GM12891 (cell line): ENCODE measurements at regions not wholly inside any gene's neighbourhood (a gene's known extent, or its start where the extent isn't known, plus 50 kb on each side); places are given as distances from the start of the nearest gene placed in this dataset.

Experiments used
- PAX5 ChIP-seq: IDR thresholded peaks from 2 replicates; pipeline ENCODE4 v1.6.1; 2011; ENCODE audit warnings: low read length, moderate library complexity, mild to moderate bottlenecking; ENCODE audit not compliant: insufficient read depth, severe bottlenecking
- POLR2A ChIP-seq: IDR thresholded peaks from 2 replicates; pipeline ENCODE4 v1.6.1; 2011; ENCODE audit warnings: low read depth, low read length, control low read depth
- POLR2AphosphoS5 ChIP-seq: IDR thresholded peaks from 2 replicates; pipeline ENCODE4 v1.6.1; 2011; ENCODE audit warnings: low read depth, low read length, control low read depth
- POU2F2 ChIP-seq: IDR thresholded peaks from 2 replicates; pipeline ENCODE4 v1.6.1; 2011; ENCODE audit warnings: low read depth, mild to moderate bottlenecking, control low read depth, low read length, moderate library complexity
- SPI1 ChIP-seq: IDR thresholded peaks from 2 replicates; pipeline ENCODE4 v1.6.1; 2011; ENCODE audit warnings: low read depth, low read length, control low read depth
- TAF1 ChIP-seq: IDR thresholded peaks from 2 replicates; pipeline ENCODE4 v1.6.1; 2011; ENCODE audit warnings: low read depth, low read length, control low read depth

DNA sequence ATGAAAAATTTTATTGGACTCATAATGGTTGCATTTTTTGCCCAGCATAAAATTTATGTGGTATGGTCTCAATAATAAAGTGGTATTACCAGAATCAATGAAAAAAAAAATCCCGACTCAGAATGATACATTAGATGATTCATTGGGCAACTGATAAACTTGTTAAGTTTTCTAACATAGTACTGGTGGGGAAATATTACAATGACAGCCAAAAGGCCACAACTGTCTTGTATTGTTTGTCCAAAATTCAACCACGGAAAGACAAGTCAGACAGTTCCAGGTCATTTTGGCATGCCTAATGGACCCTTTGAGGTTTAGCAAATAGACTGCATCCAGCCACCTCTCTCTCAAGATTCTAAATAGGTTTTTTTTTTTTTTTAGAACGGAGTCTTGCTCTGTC lies 70.5 kb upstream of the TRIM9 start:
- TF ChIP-seq POLR2A (no peak), POLR2AphosphoS5 (no peak), PAX5 (no peak), TAF1 (no peak), SPI1 (no peak), POU2F2 (no peak)
